OCI-LY7 (cell line): ENCODE measurements at regions not wholly inside any gene's neighbourhood (a gene's known extent, or its start where the extent isn't known, plus 50 kb on each side); places are given as distances from the start of the nearest gene placed in this dataset.

Experiments
- BruUV-seq: library from RNA; stranded (reverse); fragments of 400-500 nt; replicated peaks from 2 replicates; lab custom pipeline; 2021; lab: Mats Ljungman, UMichigan
- CTCF ChIA-PET: fragments of 300-600 bp; sonication (Branson Sonifier 250); formaldehyde crosslinking; loops from one replicate; lab custom pipeline; 2022; ENCODE audit warnings: antibody characterized with exemption; ENCODE audit not compliant: unreplicated experiment; lab: Charles Lee
- POLR2A ChIA-PET: fragments of 300-600 bp; sonication (Branson Sonifier 250); formaldehyde crosslinking; loops from one replicate; lab custom pipeline; 2022; ENCODE audit warnings: antibody characterized with exemption; lab: Charles Lee
- DNase-seq: peaks from one replicate; pipeline ENCODE4 v3.0.0-alpha.2; 2015; ENCODE audit warnings: low spot score
- H2AFZ ChIP-seq: fragments of 200-600 bp; sonication (generic), shearing (Covaris generic); 2 replicates; pipeline ENCODE4 v1.6.1; 2014; ENCODE audit warnings: mild to moderate bottlenecking, antibody characterized with exemption, low read length, moderate library complexity
- H3K27ac ChIP-seq: fragments of 200-600 bp; sonication (generic); 2 replicates; pipeline ENCODE4 v1.5.1; 2014; ENCODE audit warnings: mixed run types, low read depth, mild to moderate bottlenecking, moderate library complexity, low read length, inconsistent platforms; ENCODE audit not compliant: poor library complexity, severe bottlenecking
- H3K36me3 ChIP-seq: fragments of 200-600 bp; sonication (generic); 2 replicates; pipeline ENCODE4 v1.6.1; 2014; ENCODE audit warnings: mild to moderate bottlenecking, antibody characterized with exemption, low read length, moderate library complexity, mixed read lengths; ENCODE audit not compliant: insufficient read depth
- H3K4me1 ChIP-seq: fragments of 200-600 bp; sonication (generic); 2 replicates; pipeline ENCODE4 v1.5.1; 2014; ENCODE audit warnings: mild to moderate bottlenecking, low read length; ENCODE audit not compliant: insufficient read depth, poor library complexity, severe bottlenecking
- H3K4me2 ChIP-seq: fragments of 200-600 bp; sonication (generic); 2 replicates; pipeline ENCODE4 v1.6.1; 2014; ENCODE audit warnings: mild to moderate bottlenecking, low read length
- H3K4me3 ChIP-seq: fragments of 200-600 bp; sonication (generic); 2 replicates; pipeline ENCODE4 v1.5.1; 2014; ENCODE audit warnings: mild to moderate bottlenecking, low read depth, low read length; ENCODE audit not compliant: poor library complexity, severe bottlenecking
- H3K79me2 ChIP-seq: fragments of 200-600 bp; sonication (generic); 2 replicates; pipeline ENCODE4 v1.6.1; 2016; ENCODE audit warnings: low read depth, mild to moderate bottlenecking, low read length, moderate library complexity, mixed read lengths; ENCODE audit not compliant: insufficient read depth
- H3K9me2 ChIP-seq: fragments of 200-600 bp; sonication (generic); 2 replicates; pipeline ENCODE4 v1.6.1; 2016; ENCODE audit warnings: mild to moderate bottlenecking, low read length, mixed read lengths; ENCODE audit not compliant: insufficient read depth
- H3K9me3 ChIP-seq: fragments of 200-600 bp; sonication (generic); 2 replicates; pipeline ENCODE4 v1.6.1; 2014; ENCODE audit warnings: mild to moderate bottlenecking, mixed run types, low read length, mixed read lengths
- H4K20me1 ChIP-seq: fragments of 200-600 bp; sonication (generic); 2 replicates; pipeline ENCODE4 v1.6.1; 2014; ENCODE audit warnings: mild to moderate bottlenecking, antibody characterized with exemption, low read length, moderate library complexity, mixed read lengths; ENCODE audit not compliant: insufficient read depth
- CTCF ChIP-seq: fragments of 200-600 bp; sonication (generic); conservative IDR thresholded peaks from 2 replicates; pipeline ENCODE4 v1.5.1; 2014; ENCODE audit warnings: mild to moderate bottlenecking, antibody characterized with exemption, low read length, moderate library complexity, mixed read lengths
- EZH2phosphoT487 ChIP-seq: fragments of 200-600 bp; sonication (generic); IDR thresholded peaks from 2 replicates; pipeline ENCODE4 v1.6.1; 2018; ENCODE audit warnings: low read depth, borderline replicate concordance, mild to moderate bottlenecking, mixed run types, antibody characterized with exemption, low read length, moderate library complexity, mixed read lengths
- intact Hi-C: fragments of 100-400 bp; cut with micrococcal nuclease; formaldehyde crosslinking; loops from one replicate; pipeline ENCODE4 v1.10.0; 2022; ENCODE audit not compliant: unreplicated experiment

GRCh38 chr11:112724496-112724790 lies 236.8 kb upstream of the NCAM1 start:
- no peak for TF ChIP-seq EZH2phosphoT487
- no peak for TF ChIP-seq CTCF
- H3K4me2 ChIP-seq, result no peak overlapping the region
- CTCF ChIA-PET, result no interaction called here
- no peaks in the 10 kb centered on the region for H3K4me1 ChIP-seq
- no TSS peak for BruUV-seq
- POLR2A ChIA-PET, result no interaction called here
- no peaks in the 10 kb centered on the region for H3K9me2 ChIP-seq
- no peaks in the 10 kb centered on the region for H3K36me3 ChIP-seq
- H2AFZ ChIP-seq, result no peak overlapping the region
- H3K79me2 ChIP-seq, result no peaks in the 10 kb centered on the region
- no peak overlapping the region for H3K4me3 ChIP-seq
- no peak overlapping the region for H3K27ac ChIP-seq
- no peaks in the 10 kb centered on the region for H4K20me1 ChIP-seq
- no peaks in the 10 kb centered on the region for H3K9me3 ChIP-seq
- DNase-seq, result no peak
- intact Hi-C loops, result no loop called here

- Histone ChIP-seq H3K79me2 (no peaks in the 10 kb centered on the region), H2AFZ (no peak overlapping the region), H3K4me2 (no peak overlapping the region), H3K36me3 (no peaks in the 10 kb centered on the region), H3K9me2 (no peaks in the 10 kb centered on the region), H3K4me1 (no peaks in the 10 kb centered on the region), H4K20me1 (no peaks in the 10 kb centered on the region), H3K9me3 (no peaks in the 10 kb centered on the region), H3K27ac (no peak overlapping the region), H3K4me3 (no peak overlapping the region)
- no peak for TF ChIP-seq EZH2phosphoT487
- TF ChIP-seq CTCF, result no peak
- intact Hi-C loops, result no loop called here
- DNase-seq, result no peak
- no TSS peak for BruUV-seq
- POLR2A ChIA-PET, result no interaction called here
- CTCF ChIA-PET, result no interaction called here
Observed at GRCh38 chr11:112725636-112726035, 235.6 kb upstream of the NCAM1 start.

- Histone ChIP-seq H3K79me2 (no peaks in the 10 kb centered on the region), H2AFZ (no peak overlapping the region), H4K20me1 (no peaks in the 10 kb centered on the region), H3K4me2 (no peak overlapping the region), H3K27ac (no peak overlapping the region), H3K4me3 (no peak overlapping the region), H3K36me3 (no peaks in the 10 kb centered on the region), H3K9me2 (no peaks in the 10 kb centered on the region), H3K4me1 (no peaks in the 10 kb centered on the region), H3K9me3 (no peaks in the 10 kb centered on the region)
- intact Hi-C loops, result no loop called here
- BruUV-seq, result no TSS peak
- DNase-seq, result no peak
- CTCF ChIA-PET, result no interaction called here
- POLR2A ChIA-PET, result no interaction called here
- TF ChIP-seq CTCF (no peak), EZH2phosphoT487 (no peak)
Observed at GRCh38 chr11:112727341-112727841, 233.8 kb upstream of the NCAM1 start.
